PC-9 (cell line): ENCODE measurements at regions not wholly inside any gene's neighbourhood (a gene's known extent, or its start where the extent isn't known, plus 50 kb on each side); places are given as distances from the start of the nearest gene placed in this dataset.

Experiments used
- BruUV-seq: library from RNA; stranded (reverse); fragments of 400-500 nt; replicated peaks from 2 replicates; lab custom pipeline; 2021; lab: Mats Ljungman, UMichigan
- CTCF ChIA-PET: fragments of 300-600 bp; sonication (Branson Sonifier 250); formaldehyde crosslinking; loops from one replicate; lab custom pipeline; 2022; ENCODE audit warnings: antibody characterized with exemption; lab: Charles Lee
- POLR2A ChIA-PET: fragments of 300-600 bp; sonication (Branson Sonifier 250); formaldehyde crosslinking; loops from one replicate; lab custom pipeline; 2022; ENCODE audit warnings: antibody characterized with exemption; ENCODE audit not compliant: unreplicated experiment; lab: Charles Lee
- DNase-seq, 2 experiments: peaks; one replicate each; pipeline versions ENCODE4 v3.0.0 to v3.0.0-alpha.2; 2015 to 2022; ENCODE audit warnings: mixed read lengths in 1 of 2
- H2AFZ ChIP-seq: fragments of 200-600 bp; sonication (generic); 2 replicates; pipeline ENCODE4 v1.8.1; 2017; ENCODE audit warnings: antibody characterized with exemption
- H3F3A ChIP-seq: fragments of 200-600 bp; sonication (generic); 2 replicates; pipeline ENCODE4 v1.8.1; 2017; ENCODE audit warnings: antibody characterized with exemption, mild to moderate bottlenecking, low read depth; ENCODE audit not compliant: insufficient read depth
- H3K27ac ChIP-seq: fragments of 200-600 bp; sonication (generic); 2 replicates; pipeline ENCODE4 v1.6.1; 2016; ENCODE audit warnings: mixed run types
- H3K27me3 ChIP-seq: fragments of 200-600 bp; sonication (generic); 2 replicates; pipeline ENCODE4 v1.6.1; 2016; ENCODE audit warnings: low read depth, mixed run types; ENCODE audit not compliant: insufficient read depth
- H3K36me3 ChIP-seq: fragments of 200-600 bp; sonication (generic); 2 replicates; pipeline ENCODE4 v1.6.1; 2016; ENCODE audit warnings: low read depth, mixed run types
- H3K4me1 ChIP-seq: fragments of 200-600 bp; sonication (generic); replicated peaks from 2 replicates; pipeline ENCODE4 v1.6.1; 2016; ENCODE audit warnings: mixed run types; ENCODE audit not compliant: insufficient read depth
- H3K4me2 ChIP-seq: fragments of 200-600 bp; sonication (generic); 2 replicates; pipeline ENCODE4 v1.6.1; 2017; ENCODE audit warnings: mixed run types
- H3K4me3 ChIP-seq: fragments of 200-600 bp; sonication (generic); 2 replicates; pipeline ENCODE4 v1.6.1; 2016; ENCODE audit warnings: mixed run types
- H3K79me2 ChIP-seq: fragments of 200-600 bp; sonication (generic); 2 replicates; pipeline ENCODE4 v1.6.1; 2017; ENCODE audit warnings: low read depth, mixed run types
- H3K9me2 ChIP-seq: fragments of 200-600 bp; sonication (generic); 2 replicates; pipeline ENCODE4 v1.8.1; 2017; ENCODE audit warnings: mild to moderate bottlenecking; ENCODE audit not compliant: insufficient read depth
- H3K9me3 ChIP-seq: fragments of 200-600 bp; sonication (generic); 2 replicates; pipeline ENCODE4 v1.8.1; 2016; ENCODE audit warnings: low read depth; ENCODE audit not compliant: insufficient read depth
- H4K20me1 ChIP-seq: fragments of 200-600 bp; sonication (generic); 2 replicates; pipeline ENCODE4 v1.8.1; 2017; ENCODE audit not compliant: insufficient read depth
- CTCF ChIP-seq: fragments of 200-600 bp; sonication (generic); conservative IDR thresholded peaks from 2 replicates; pipeline ENCODE4 v1.6.1; 2017; ENCODE audit warnings: mixed run types, antibody characterized with exemption, mild to moderate bottlenecking, moderate library complexity
- EZH2 ChIP-seq: fragments of 200-600 bp; sonication (generic); IDR thresholded peaks from 2 replicates; pipeline ENCODE4 v1.8.0; 2017; ENCODE audit warnings: antibody characterized with exemption, low read depth
- intact Hi-C: fragments of 100-400 bp; cut with micrococcal nuclease; formaldehyde crosslinking; loops from one replicate; pipeline ENCODE4 v1.10.0; 2022; ENCODE audit not compliant: unreplicated experiment

DNA sequence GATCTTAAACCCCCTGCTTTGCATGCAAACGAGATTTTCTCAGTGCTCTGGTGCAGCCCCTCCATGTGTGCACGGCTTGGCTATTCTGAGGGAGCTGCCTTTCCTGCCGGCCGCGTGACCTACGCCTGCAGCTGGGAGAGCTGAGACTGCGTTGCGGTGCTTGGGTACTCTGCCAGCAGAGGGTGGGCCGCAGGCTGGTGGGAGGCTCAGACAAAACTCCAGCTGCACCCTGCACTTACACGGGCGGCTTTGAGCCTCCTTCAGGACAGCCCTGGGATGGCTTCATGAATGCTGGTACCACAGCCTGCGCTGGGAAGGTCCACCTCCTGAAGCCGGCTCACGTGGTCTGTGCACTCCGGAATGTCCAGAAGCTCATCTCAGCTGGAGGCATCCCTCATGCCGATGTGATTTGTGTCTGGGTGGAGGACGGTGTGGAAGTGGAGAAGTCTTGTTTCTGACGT, 223.7 kb downstream of the DLL1 start:
- Histone ChIP-seq H4K20me1 (no peaks in the 10 kb centered on the region; the same call in 1 of the 2 replicates), H3K36me3 (no peaks in the 10 kb centered on the region), H3K27me3 (peaks cover 57% of the 10 kb centered on the region), H3F3A (no peaks in the 10 kb centered on the region), H3K27ac (no peak overlapping the region), H3K4me2 (no peak overlapping the region), H3K9me3 (no peaks in the 10 kb centered on the region), H3K4me1 (no peaks in the 10 kb centered on the region), H3K4me3 (no peak overlapping the region), H3K79me2 (no peaks in the 10 kb centered on the region), H3K9me2 (no peaks in the 10 kb centered on the region), H2AFZ (no peak overlapping the region)
- TF ChIP-seq EZH2, result no peak
- no peak for TF ChIP-seq CTCF
- no peak for DNase-seq
- ChIA-PET POLR2A (no interaction called here), CTCF (no interaction called here)
- intact Hi-C loops, result no loop called here
- BruUV-seq, result no TSS peak

DNA sequence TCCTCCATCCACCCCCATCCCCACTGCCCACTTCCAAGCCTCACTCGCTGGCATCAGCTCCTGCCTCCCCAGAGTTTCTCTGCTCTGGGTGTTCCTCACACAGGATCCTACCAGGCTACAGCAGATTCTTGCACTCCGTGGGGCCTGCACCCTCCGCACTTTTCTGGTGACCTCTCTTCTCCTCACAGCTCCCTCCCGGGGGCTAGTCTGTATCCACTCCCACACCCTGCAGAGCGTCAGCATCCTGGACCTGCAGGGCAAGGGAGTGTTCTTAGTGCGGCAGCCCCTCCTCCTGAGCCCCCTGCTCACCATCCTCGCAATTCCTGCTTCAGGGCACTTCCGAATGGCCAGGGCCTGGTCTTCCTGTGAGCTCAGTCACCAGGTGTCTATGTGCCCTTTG, 224.2 kb downstream of the DLL1 start:
- H3F3A ChIP-seq, result no peaks in the 10 kb centered on the region
- CTCF ChIA-PET, result no interaction called here

GRCh38 chr6:170063851-170064602, 226.9 kb downstream of the DLL1 start:
- Histone ChIP-seq H3K4me1 (no peaks in the 10 kb centered on the region), H3K9me3 (no peaks in the 10 kb centered on the region), H3K27me3 (peaks cover 69% of the 10 kb centered on the region), H3K4me2 (no peak overlapping the region), H3K27ac (no peak overlapping the region), H4K20me1 (no peaks in the 10 kb centered on the region), H3F3A (no peaks in the 10 kb centered on the region), H2AFZ (no peak overlapping the region), H3K79me2 (no peaks in the 10 kb centered on the region), H3K9me2 (no peaks in the 10 kb centered on the region), H3K4me3 (no peak overlapping the region), H3K36me3 (no peaks in the 10 kb centered on the region)
- ChIA-PET CTCF (no interaction called here), POLR2A (no interaction called here)
- DNase-seq, result no peak
- no TSS peak for BruUV-seq
- TF ChIP-seq CTCF (no peak), EZH2 (no peak)
- intact Hi-C loops, result no loop called here

More for the DNA sequence above, 224.2 kb downstream of the DLL1 start:
- Histone ChIP-seq H2AFZ (no peak overlapping the region), H3K4me3 (no peak overlapping the region), H3K27ac (no peak overlapping the region), H3K27me3 (peaks cover 58% of the 10 kb centered on the region), H3K4me2 (no peak overlapping the region), H3K36me3 (no peaks in the 10 kb centered on the region), H4K20me1 (no peaks in the 10 kb centered on the region; the same call in 1 of the 2 replicates), H3K79me2 (no peaks in the 10 kb centered on the region), H3K9me3 (no peaks in the 10 kb centered on the region), H3K4me1 (no peaks in the 10 kb centered on the region), H3K9me2 (no peaks in the 10 kb centered on the region)
- POLR2A ChIA-PET, result no interaction called here
- intact Hi-C loops, result no loop called here
- TF ChIP-seq EZH2 (no peak), CTCF (no peak)
- no peak for DNase-seq
- no TSS peak for BruUV-seq
